HAP-1 (cell line): ENCODE measurements at regions not wholly inside any gene's neighbourhood (a gene's known extent, or its start where the extent isn't known, plus 50 kb on each side); places are given as distances from the start of the nearest gene placed in this dataset.

ENCODE experiments used
- DNase-seq, 2 experiments: peaks; one replicate each; pipeline ENCODE4 v3.0.0-alpha.2; 2016 to 2020; ENCODE audit warnings: low spot score in 2 of 2
- H3K27me3 ChIP-seq: fragments of 250-450 bp; sonication (Bioruptor Pico); 2 replicates; pipeline ENCODE4 v1.5.1; 2020; ENCODE audit warnings: low read depth, mild to moderate bottlenecking, moderate library complexity
- H3K36me3 ChIP-seq: fragments of 250-450 bp; sonication (Bioruptor Pico); replicated peaks from 2 replicates; pipeline ENCODE4 v1.5.1; 2020; ENCODE audit warnings: mild to moderate bottlenecking
- H3K4me1 ChIP-seq: fragments of 250-450 bp; sonication (Bioruptor Pico); 2 replicates; pipeline ENCODE4 v1.5.1; 2020; ENCODE audit warnings: mild to moderate bottlenecking
- H3K4me3 ChIP-seq: fragments of 250-450 bp; sonication (Bioruptor Pico); 2 replicates; pipeline ENCODE4 v1.5.1; 2020; ENCODE audit warnings: mild to moderate bottlenecking, moderate library complexity
- H3K9me3 ChIP-seq: fragments of 250-450 bp; sonication (Bioruptor Pico); 2 replicates; pipeline ENCODE4 v1.5.1; 2020; ENCODE audit warnings: mild to moderate bottlenecking, moderate library complexity
- in situ Hi-C: fragments of 300-500 bp; cut with MboI; formaldehyde crosslinking; loops from 3 replicates; pipeline ENCODE4 v1.14.3; 2020; ENCODE audit warnings: low sequenced_read_pairs, inconsistent platforms, mixed read lengths

GRCh38 chr6:165937564-165938358 is 229.9 kb downstream of the TBXT start:
- Histone ChIP-seq H3K4me1 (no peaks in the 10 kb centered on the region), H3K36me3 (no peaks in the 10 kb centered on the region), H3K9me3 (no peaks in the 10 kb centered on the region), H3K27me3 (no peaks in the 10 kb centered on the region), H3K4me3 (no peak overlapping the region)
- no peak for DNase-seq
- in situ Hi-C loops = no loop called here

- Histone ChIP-seq H3K4me1 (no peaks in the 10 kb centered on the region), H3K9me3 (no peaks in the 10 kb centered on the region), H3K4me3 (no peak overlapping the region), H3K27me3 (no peaks in the 10 kb centered on the region), H3K36me3 (no peaks in the 10 kb centered on the region)
- in situ Hi-C loops = no loop called here
- DNase-seq = no peak
These were observed 231.0 kb downstream of the TBXT start for GRCh38 chr6:165936660-165937059.

GRCh38 chr6:165936096-165936495 is 231.6 kb downstream of the TBXT start:
- in situ Hi-C loops = no loop called here

GRCh38 chr6:165931675-165932074 is 236.0 kb downstream of the TBXT start:
- H3K4me3 ChIP-seq = no peak overlapping the region
- no peaks in the 10 kb centered on the region for H3K4me1 ChIP-seq
- no peaks in the 10 kb centered on the region for H3K9me3 ChIP-seq
- no peaks in the 10 kb centered on the region for H3K27me3 ChIP-seq
- in situ Hi-C loops = no loop called here
- no peak for DNase-seq
- H3K36me3 ChIP-seq = no peaks in the 10 kb centered on the region

More at GRCh38 chr6:165936096-165936495, 231.6 kb downstream of the TBXT start:
- no peaks in the 10 kb centered on the region for H3K4me1 ChIP-seq
- DNase-seq = no peak
- no peaks in the 10 kb centered on the region for H3K9me3 ChIP-seq
- no peak overlapping the region for H3K4me3 ChIP-seq
- H3K27me3 ChIP-seq = no peaks in the 10 kb centered on the region
- H3K36me3 ChIP-seq = no peaks in the 10 kb centered on the region

- Histone ChIP-seq H3K4me1 (peaks cover 3% of the 10 kb centered on the region; the same call in 1 of the 2 replicates), H3K9me3 (no peaks in the 10 kb centered on the region), H3K27me3 (no peaks in the 10 kb centered on the region), H3K36me3 (no peaks in the 10 kb centered on the region), H3K4me3 (no peak overlapping the region)
- in situ Hi-C loops = no loop called here
- DNase-seq = no peak
These were observed 236.9 kb downstream of the TBXT start for GRCh38 chr6:165930668-165931214.

GRCh38 chr6:165929607-165930006 is 238.0 kb downstream of the TBXT start:
- Histone ChIP-seq H3K36me3 (no peaks in the 10 kb centered on the region), H3K9me3 (no peaks in the 10 kb centered on the region), H3K4me1 (peaks cover 3% of the 10 kb centered on the region; the same call in 1 of the 2 replicates), H3K27me3 (no peaks in the 10 kb centered on the region), H3K4me3 (no peak overlapping the region)
- DNase-seq = no peak
- in situ Hi-C loops = no loop called here

GRCh38 chr6:165926378-165926777 is 241.3 kb downstream of the TBXT start:
- peak in 1 of 2 experiments; percentile 26 for DNase-seq
- in situ Hi-C loops = no loop called here
- Histone ChIP-seq H3K4me1 (peaks cover 3% of the 10 kb centered on the region; the same call in 1 of the 2 replicates), H3K36me3 (no peaks in the 10 kb centered on the region), H3K27me3 (no peaks in the 10 kb centered on the region), H3K9me3 (no peaks in the 10 kb centered on the region), H3K4me3 (no peak overlapping the region)

GRCh38 chr6:165925474-165926156 is 242.0 kb downstream of the TBXT start:
- no peak for DNase-seq
- Histone ChIP-seq H3K4me3 (no peak overlapping the region), H3K36me3 (no peaks in the 10 kb centered on the region), H3K9me3 (no peaks in the 10 kb centered on the region), H3K4me1 (peaks cover 3% of the 10 kb centered on the region; the same call in 1 of the 2 replicates), H3K27me3 (no peaks in the 10 kb centered on the region)
- in situ Hi-C loops = no loop called here

GRCh38 chr6:165922309-165922794 is 245.3 kb downstream of the TBXT start:
- Histone ChIP-seq H3K4me3 (no peak overlapping the region), H3K27me3 (no peaks in the 10 kb centered on the region), H3K4me1 (peaks cover 3% of the 10 kb centered on the region; the same call in 1 of the 2 replicates), H3K36me3 (no peaks in the 10 kb centered on the region), H3K9me3 (no peaks in the 10 kb centered on the region)
- no peak for DNase-seq
- in situ Hi-C loops = no loop called here

GRCh38 chr6:165920896-165921671 is 246.6 kb downstream of the TBXT start:
- DNase-seq = no peak
- H3K4me3 ChIP-seq = no peak overlapping the region
- H3K36me3 ChIP-seq = no peaks in the 10 kb centered on the region
- in situ Hi-C loops = no loop called here
- H3K9me3 ChIP-seq = no peaks in the 10 kb centered on the region
- H3K4me1 ChIP-seq = no peaks in the 10 kb centered on the region
- no peaks in the 10 kb centered on the region for H3K27me3 ChIP-seq

- Histone ChIP-seq H3K4me1 (no peaks in the 10 kb centered on the region), H3K4me3 (no peak overlapping the region), H3K36me3 (no peaks in the 10 kb centered on the region), H3K27me3 (0 out of 2 replicates have a peak, but pooled peaks cover 5% of the 10 kb centered on the region), H3K9me3 (no peaks in the 10 kb centered on the region)
- in situ Hi-C loops = no loop called here
- DNase-seq = no peak
These were observed 250.1 kb downstream of the TBXT start for GRCh38 chr6:165917576-165917975.

- Histone ChIP-seq H3K4me3 (no peak overlapping the region), H3K36me3 (no peaks in the 10 kb centered on the region), H3K9me3 (no peaks in the 10 kb centered on the region), H3K27me3 (0 out of 2 replicates have a peak, but pooled peaks cover 5% of the 10 kb centered on the region), H3K4me1 (no peaks in the 10 kb centered on the region)
- no peak for DNase-seq
- in situ Hi-C loops = no loop called here
These were observed 252.2 kb upstream of the PDE10A start for GRCh38 chr6:165915022-165915770.
